ENCODE measurements at regions not wholly inside any gene's neighbourhood (a gene's known extent, or its start where the extent isn't known, plus 50 kb on each side); places are given as distances from the start of the nearest gene placed in this dataset.
A peak's percentile ranks its signal among the peaks of the same experiment; 100 is the strongest.
"Not testable (repeated sequence)": the region's sequence is repeated elsewhere in the genome, so short reads cannot be mapped to it uniquely, and the experiment has no call there.

DNA sequence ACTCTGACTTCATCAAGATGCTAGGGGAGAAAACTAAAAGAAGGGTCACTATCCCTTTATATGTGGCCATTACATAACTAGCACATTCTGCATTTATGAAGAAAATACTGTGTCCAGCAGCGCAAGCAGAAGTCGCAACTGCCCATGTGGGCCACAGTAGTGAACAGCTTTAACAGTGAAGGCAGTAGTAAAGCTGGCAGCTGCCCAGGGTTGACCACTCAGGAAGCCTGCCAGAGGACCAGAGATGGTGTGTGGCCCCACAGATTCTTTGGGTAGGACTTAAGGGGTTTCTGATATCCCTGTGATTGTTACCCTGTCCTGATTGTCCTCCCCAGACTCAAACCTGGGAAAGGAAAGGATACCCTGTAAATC, 88.3 kb upstream of the NT5E start:
- no peak for DNase-seq
- in situ Hi-C loops (cut with MboI; ENCODE audit: low pct_unique_long_range_greater_than_20kb, low sequenced_read_pairs) = no loop called here

DNA sequence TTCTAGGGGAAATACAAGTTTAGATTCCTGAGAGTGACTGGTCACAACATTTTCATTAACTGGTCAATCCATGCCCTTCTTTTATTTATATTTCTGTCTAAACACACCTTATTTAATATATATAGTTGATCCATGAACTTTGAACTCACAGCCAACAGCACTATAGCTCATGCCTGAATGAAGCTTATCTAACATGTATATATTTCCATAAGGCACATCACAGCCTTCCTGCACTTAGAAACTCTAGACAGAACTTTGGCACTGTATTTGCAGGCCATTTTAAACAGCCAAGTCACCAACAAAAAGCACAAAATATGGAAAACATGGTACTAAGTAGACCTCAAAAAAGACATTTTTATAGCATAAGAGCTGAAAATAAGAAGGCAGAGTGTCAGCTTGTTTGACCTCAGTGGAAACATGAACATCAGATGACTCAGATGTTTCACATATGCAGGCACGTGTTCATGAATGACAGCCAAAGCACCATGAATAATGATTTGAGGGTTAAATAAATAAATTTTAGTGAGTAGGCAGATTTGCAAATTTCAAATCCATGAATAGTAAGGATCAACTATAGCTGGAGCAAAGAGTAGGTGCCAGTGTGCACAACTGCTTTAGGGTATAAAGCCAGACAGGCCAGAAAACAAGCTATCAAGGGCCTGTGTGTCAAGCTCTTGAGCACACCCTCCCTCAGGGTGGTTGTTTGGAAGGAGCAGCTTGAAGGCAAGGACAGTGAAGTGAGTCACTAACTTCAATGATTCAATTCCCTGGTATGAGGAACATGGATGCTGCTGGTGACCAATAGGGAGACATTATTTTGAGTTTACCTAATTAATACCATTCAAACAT, 88.9 kb upstream of the NT5E start:
- DNase-seq = no peak
- in situ Hi-C loops (cut with MboI; ENCODE audit: low pct_unique_long_range_greater_than_20kb, low sequenced_read_pairs) = no loop called here

DNA sequence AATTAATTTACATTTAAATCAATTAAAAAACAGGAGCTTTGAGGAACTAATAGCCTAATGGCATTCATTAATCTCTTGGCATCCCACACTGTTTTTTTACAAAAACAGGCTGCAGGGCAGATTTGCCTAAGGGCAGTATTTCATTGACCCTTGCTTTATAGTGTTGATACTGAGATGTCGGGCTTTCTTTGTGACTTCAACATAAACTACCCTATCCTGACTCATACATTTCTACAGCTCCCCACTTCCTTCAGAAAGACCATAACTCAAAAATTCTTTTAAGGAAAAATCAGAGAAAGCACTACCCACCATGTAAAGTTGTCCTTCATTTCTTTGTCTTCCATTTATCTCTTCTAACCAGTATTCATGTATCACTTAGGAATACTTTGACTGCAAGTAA, 92.2 kb upstream of the NT5E start:
- no peak for DNase-seq
- in situ Hi-C loops (cut with MboI; ENCODE audit: low pct_unique_long_range_greater_than_20kb, low sequenced_read_pairs) = no loop called here

DNA sequence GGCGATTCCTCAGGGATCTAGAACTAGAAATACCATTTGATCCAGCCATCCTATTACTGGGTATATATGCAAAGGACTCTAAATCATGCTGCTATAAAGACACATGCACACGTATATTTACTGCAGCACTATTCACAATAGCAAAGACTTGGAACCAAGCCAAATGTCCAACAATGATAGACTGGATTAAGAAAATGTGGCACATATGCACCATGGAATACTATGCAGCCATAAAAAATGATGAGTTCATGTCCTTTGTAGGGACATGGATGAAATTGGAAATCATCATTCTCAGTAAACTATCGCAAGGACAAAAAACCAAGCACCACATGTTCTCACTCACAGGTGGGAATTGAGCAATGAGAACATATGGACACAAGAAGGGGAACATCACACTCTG, 93.1 kb upstream of the NT5E start:
- in situ Hi-C loops (cut with MboI; ENCODE audit: low pct_unique_long_range_greater_than_20kb, low sequenced_read_pairs); DNase-seq: not testable (repeated sequence)

DNA sequence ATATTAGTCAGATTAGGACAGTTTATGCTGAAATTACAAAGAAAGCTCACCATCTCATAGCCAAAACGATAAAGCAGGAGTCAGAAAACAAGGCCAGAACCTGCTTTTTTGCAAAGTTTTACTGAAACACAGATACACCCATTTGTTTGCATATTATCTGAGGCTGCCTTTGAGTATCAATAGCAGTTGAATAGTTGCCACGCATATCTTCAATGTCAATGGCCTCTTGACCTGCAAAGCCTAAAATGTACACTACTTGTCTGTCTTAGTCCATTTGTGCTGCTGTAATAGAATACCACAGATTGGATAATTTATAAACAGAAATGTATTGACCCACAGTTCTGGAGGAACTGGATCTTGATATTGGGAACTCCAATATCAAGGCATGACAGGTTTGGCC, 94.1 kb upstream of the NT5E start:
- no peak for DNase-seq
- in situ Hi-C loops (cut with MboI; ENCODE audit: low pct_unique_long_range_greater_than_20kb, low sequenced_read_pairs) = no loop called here

DNA sequence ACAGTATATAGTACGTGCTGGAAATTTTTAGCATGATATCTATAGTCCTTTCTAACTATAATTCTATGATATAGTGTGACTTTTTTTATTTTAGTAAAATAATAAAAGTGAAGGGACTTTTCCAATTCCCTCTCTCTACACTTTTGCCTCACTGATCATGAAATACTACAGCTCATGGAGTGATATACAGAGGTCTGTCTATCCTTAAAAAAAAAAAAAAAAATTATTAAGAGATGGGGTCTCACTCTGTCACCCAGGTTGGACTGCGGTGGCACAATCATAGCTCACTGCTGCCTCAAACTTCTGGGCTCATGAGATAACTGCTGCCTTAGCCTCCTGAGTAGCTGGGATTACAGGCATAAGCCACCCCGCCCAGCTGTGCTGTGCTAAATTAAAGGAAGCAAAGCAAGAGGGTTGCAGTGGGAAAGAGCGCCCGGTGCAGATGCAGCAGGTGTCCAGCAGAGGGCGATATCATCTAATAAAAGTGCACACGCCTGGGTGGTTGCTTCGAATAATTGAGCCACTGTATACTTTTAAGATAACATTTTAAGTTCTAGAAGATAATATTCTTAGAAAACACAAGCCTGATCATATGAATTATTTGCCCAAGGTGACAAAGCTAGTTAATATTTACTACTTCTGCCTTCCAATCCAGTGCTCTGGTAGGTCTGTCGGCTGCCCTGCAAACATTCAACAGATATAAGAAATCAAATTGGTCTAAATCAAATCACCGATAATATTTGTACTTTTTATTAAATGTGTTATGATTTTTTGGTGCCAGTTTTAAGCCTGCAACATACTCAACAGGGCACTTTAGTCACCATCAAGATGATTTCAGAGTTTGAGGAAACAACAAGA, 94.9 kb upstream of the NT5E start:
- in situ Hi-C loops (cut with MboI; ENCODE audit: low pct_unique_long_range_greater_than_20kb, low sequenced_read_pairs) = no loop called here

DNA sequence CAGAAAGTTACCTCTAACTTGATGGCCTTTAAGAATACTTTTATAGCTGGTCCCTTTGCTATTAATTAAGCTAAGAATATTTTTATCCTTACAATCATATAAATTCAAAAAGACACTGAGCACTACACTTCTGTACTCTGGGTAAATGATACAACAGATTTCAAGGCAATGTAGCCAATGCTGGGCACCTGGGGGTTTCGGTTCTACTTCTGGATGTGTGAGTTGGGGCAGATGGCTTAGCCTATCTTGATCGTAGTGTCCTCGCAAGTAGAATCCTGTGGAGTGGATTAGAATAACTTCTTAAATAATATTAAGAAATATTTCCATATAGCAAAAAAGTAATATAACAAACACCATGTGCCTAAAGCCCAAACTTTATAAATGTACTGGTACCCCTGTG, 96.9 kb upstream of the NT5E start:
- DNase-seq = no peak
- in situ Hi-C loops (cut with MboI; ENCODE audit: low pct_unique_long_range_greater_than_20kb, low sequenced_read_pairs) = no loop called here

More for the DNA sequence above, 94.9 kb upstream of the NT5E start:
- peak; percentile 84 for DNase-seq

DNA sequence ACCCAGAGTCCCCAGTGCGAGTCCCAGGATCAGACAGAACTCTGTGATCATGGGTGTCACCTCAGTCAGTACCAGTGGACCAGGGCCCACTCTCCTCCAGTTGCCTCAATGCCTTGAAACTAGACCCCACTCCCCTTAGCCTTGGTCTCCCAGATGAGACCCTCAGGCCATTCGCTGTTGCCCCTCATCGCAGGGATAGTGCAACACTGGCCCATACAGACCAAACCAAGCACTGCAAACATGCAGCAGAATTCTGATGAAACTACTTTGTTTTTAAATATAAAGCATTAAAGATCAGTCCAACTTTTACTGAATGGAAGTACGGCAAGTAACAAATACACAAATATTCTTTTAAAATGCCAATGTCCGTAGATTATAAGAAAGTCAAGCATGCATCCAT, 101.2 kb upstream of the NT5E start:
- in situ Hi-C loops (cut with MboI; ENCODE audit: low pct_unique_long_range_greater_than_20kb, low sequenced_read_pairs) = no loop called here
- DNase-seq = no peak

- no peak for DNase-seq
- in situ Hi-C loops (cut with MboI; ENCODE audit: low pct_unique_long_range_greater_than_20kb, low sequenced_read_pairs) = no loop called here
Observed at GRCh38 chr6:85347812-85348211, 102.1 kb upstream of the NT5E start.

DNA sequence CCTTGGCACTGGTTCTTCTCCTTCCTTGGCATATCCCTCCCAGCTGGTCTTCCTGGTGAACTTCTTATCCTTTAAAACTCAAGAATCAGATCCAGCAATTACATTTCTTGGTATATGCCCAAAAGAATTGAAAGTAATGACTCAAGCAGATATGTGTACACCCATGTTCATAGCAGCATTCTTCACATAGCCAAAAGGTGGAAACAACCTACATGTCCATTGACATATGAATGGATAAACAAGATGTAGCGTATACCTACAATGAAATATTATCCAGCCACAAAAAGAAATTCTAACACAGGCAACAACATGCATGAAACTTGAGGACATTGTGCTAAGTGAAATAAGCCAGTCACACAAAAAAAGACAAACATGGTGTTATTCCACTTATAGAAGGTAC, 103.7 kb upstream of the NT5E start:
- no peak for DNase-seq
- in situ Hi-C loops (cut with MboI; ENCODE audit: low pct_unique_long_range_greater_than_20kb, low sequenced_read_pairs) = no loop called here

GRCh38 chr6:85344996-85345395, 104.9 kb upstream of the NT5E start:
- no peak for DNase-seq
- in situ Hi-C loops (cut with MboI; ENCODE audit: low pct_unique_long_range_greater_than_20kb, low sequenced_read_pairs) = no loop called here

DNA sequence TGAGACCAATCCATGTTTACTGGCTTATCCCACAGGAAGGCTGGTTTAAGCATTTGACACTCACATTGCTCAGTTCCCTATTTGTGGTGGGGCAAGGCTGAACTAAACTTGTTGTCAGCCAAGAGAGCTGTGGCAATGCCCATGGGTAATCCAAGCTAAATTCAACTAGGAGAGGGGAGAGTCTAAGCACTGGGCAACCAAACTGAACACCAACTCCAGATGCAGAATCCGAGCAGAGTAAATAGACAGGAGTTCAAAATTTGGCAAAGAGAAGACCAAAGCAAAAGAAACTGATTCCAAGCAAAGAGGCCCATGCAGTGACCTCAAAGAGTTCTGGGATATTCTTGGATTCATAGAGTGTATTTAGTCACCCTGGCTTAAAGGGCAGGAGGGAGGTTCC, 106.5 kb upstream of the NT5E start:
- DNase-seq = no peak
- in situ Hi-C loops (cut with MboI; ENCODE audit: low pct_unique_long_range_greater_than_20kb, low sequenced_read_pairs) = no loop called here

DNA sequence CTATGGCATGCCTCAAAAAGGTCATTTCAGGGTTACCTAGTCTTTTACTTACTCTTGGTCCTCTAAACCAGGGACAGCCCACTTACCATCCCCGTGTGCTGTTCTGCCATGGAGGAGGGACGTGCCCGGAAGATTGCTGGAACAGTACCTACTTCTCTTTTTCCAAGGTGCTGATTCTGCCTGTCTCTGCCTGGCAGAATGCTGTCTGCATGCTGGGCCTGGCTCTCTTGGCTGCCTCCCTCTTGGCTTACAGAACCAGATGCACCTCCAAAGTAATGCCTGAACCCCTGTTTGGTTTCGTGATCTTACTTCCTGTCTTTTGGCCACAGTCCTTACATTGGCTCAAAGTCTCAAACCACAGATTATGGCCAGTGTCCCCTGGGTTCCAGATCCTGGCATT, 120.7 kb upstream of the NT5E start:
- in situ Hi-C loops (cut with MboI; ENCODE audit: low pct_unique_long_range_greater_than_20kb, low sequenced_read_pairs) = no loop called here
- DNase-seq = no peak

- in situ Hi-C loops (cut with MboI; ENCODE audit: low pct_unique_long_range_greater_than_20kb, low sequenced_read_pairs); DNase-seq: not testable (repeated sequence)
Observed at GRCh38 chr6:85325811-85326210, 124.1 kb upstream of the NT5E start.

- in situ Hi-C loops (cut with MboI; ENCODE audit: low pct_unique_long_range_greater_than_20kb, low sequenced_read_pairs) = no loop called here
- DNase-seq = peak; percentile 68
Observed at GRCh38 chr6:85323435-85324040, 126.3 kb upstream of the NT5E start.

DNA sequence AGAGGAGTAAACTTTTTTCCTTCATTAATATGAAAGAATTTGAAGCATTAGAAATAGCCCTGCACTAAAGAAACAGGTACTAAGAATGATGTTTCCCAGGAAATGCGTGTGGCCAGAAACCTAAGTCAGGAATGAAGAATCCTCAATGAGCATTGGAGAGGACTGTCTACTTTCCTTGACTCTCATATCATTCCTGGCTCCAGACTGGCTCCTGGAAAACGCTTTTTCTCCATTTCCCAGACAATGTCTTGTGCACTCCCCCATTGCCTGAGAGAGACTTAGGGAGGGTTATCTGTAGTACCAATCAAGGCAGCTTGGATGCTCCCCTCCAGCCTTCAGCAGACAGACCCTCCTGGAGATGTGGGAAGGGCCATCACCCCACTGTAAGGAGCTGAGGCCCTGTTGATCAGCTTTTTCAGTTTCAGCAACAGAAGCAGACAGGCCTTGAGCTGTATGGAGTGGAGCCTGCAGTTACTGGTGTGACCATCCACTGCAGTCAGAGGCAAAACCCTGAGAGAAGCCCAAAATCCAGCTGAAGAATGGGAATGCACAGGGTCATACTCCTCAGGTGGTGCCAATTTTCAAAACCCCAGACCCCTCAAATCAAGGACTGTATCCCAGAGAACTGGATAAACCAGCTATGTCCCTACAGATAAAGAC, 127.3 kb upstream of the NT5E start:
- no peak for DNase-seq
- in situ Hi-C loops (cut with MboI; ENCODE audit: low pct_unique_long_range_greater_than_20kb, low sequenced_read_pairs) = no loop called here

DNA sequence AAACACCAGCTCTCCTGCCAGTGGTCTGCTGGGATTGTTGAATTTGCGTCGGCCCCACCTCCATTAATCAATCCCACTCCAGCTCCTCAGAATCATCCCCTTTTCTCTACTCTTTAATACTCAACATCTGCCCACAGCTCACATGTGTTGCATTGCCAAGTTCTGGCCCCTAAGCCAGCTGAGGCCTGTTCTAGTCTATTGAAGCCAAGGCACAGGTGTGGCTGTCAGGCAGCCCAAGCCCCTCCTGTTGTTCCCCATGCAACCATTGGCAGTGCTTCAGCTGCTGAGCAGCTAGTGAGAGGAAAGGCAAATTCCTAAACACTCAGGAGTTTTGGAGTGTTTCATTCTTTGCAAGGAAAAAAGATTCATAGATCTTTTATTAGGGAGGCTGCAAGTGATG, 128.0 kb upstream of the NT5E start:
- DNase-seq = no peak
- in situ Hi-C loops (cut with MboI; ENCODE audit: low pct_unique_long_range_greater_than_20kb, low sequenced_read_pairs) = no loop called here

DNA sequence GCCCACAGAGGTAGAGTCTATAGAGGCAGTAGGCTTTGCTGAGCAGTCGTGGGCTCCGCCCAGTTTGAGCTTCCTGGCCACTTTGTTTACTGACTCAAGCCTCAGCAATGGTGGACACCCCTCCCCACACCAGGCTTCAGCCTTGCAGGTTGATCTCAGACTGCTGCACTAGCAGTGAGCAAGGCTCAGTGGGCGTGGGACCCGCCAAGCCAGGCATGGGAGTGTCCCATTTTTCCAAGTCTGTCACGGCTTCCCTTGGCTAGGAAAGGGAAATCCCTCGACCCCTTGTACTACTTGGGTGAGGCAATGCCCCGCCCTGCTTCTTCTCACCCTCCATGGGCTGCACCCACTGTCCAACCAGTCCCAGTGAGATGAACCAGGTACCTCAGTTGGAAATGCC, 135.3 kb upstream of the NT5E start:
- DNase-seq = no peak
- in situ Hi-C loops (cut with MboI; ENCODE audit: low pct_unique_long_range_greater_than_20kb, low sequenced_read_pairs) = no loop called here

- in situ Hi-C loops (cut with MboI; ENCODE audit: low pct_unique_long_range_greater_than_20kb, low sequenced_read_pairs) = no loop called here
- DNase-seq = no peak
Observed at GRCh38 chr6:85300581-85300980, 149.3 kb upstream of the NT5E start.

DNA sequence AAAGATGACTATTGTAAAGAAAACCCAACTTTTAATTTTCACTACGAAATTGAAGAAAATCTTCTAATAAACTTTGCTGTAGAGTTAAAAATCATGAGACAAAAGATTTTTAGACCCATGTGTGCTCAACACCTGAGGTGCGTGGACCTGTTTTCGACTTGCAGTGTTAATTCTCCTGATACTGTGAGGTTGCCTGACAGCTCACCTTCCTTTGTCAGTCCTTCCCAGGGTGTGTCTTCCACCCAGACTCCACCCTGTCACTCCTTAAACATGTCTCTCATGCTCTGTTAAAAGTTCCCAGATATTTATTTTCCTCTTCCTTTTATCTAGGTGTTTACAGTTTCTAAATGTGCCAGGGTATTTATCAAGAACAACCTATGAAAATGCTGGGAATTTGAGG, 151.3 kb upstream of the NT5E start:
- no peak for DNase-seq
- in situ Hi-C loops (cut with MboI; ENCODE audit: low pct_unique_long_range_greater_than_20kb, low sequenced_read_pairs) = no loop called here
